ENCODE measurements at regions not wholly inside any gene's neighbourhood (a gene's known extent, or its start where the extent isn't known, plus 50 kb on each side); places are given as distances from the start of the nearest gene placed in this dataset.
"Not testable (repeated sequence)": the region's sequence is repeated elsewhere in the genome, so short reads cannot be mapped to it uniquely, and the experiment has no call there.

- no peak for DNase-seq
Measured at GRCh38 chr3:5767304-5767703, 579.8 kb downstream of the EDEM1 start.

GRCh38 chr3:5768281-5768945 lies 580.9 kb downstream of the EDEM1 start:
- no peak for DNase-seq

- DNase-seq: no peak
Measured at GRCh38 chr3:5769825-5770224, 582.3 kb downstream of the EDEM1 start.

- DNase-seq: no peak
Measured at GRCh38 chr3:5774337-5774736, 586.8 kb downstream of the EDEM1 start.

GRCh38 chr3:5775100-5775499 lies 587.6 kb downstream of the EDEM1 start:
- DNase-seq: not testable (repeated sequence)

GRCh38 chr3:5784690-5785089 lies 597.2 kb downstream of the EDEM1 start:
- DNase-seq: no peak

- no peak for DNase-seq
Measured at GRCh38 chr3:5787861-5788488, 600.5 kb downstream of the EDEM1 start.

GRCh38 chr3:5788496-5788895 lies 601.0 kb downstream of the EDEM1 start:
- no peak for DNase-seq

- DNase-seq: no peak
Measured at GRCh38 chr3:5791558-5791957, 604.1 kb downstream of the EDEM1 start.

- DNase-seq: no peak
Measured at GRCh38 chr3:5796541-5796940, 609.0 kb downstream of the EDEM1 start.

- no peak for DNase-seq
Measured at GRCh38 chr3:5798809-5799208, 611.3 kb downstream of the EDEM1 start.

- DNase-seq: no peak
Measured at GRCh38 chr3:5799398-5799797, 611.9 kb downstream of the EDEM1 start.

- no peak for DNase-seq
Measured at GRCh38 chr3:5800965-5801364, 613.5 kb downstream of the EDEM1 start.

GRCh38 chr3:5806192-5806591 lies 618.7 kb downstream of the EDEM1 start:
- DNase-seq: no peak

- no peak for DNase-seq
Measured at GRCh38 chr3:5809586-5810246, 622.2 kb downstream of the EDEM1 start.

- no peak for DNase-seq
Measured at GRCh38 chr3:5811016-5811415, 623.5 kb downstream of the EDEM1 start.

GRCh38 chr3:5813521-5813920 lies 626.0 kb downstream of the EDEM1 start:
- DNase-seq: no peak

- no peak for DNase-seq
Measured at GRCh38 chr3:5822843-5823242, 635.3 kb downstream of the EDEM1 start.

GRCh38 chr3:5826467-5826866 lies 639.0 kb downstream of the EDEM1 start:
- DNase-seq: no peak

- DNase-seq: no peak
Measured at GRCh38 chr3:5828251-5828650, 640.7 kb downstream of the EDEM1 start.

- DNase-seq: no peak
Measured at GRCh38 chr3:5840056-5840455, 652.5 kb downstream of the EDEM1 start.

- no peak for DNase-seq
Measured at GRCh38 chr3:5841599-5841998, 654.1 kb downstream of the EDEM1 start.

- no peak for DNase-seq
Measured at GRCh38 chr3:5846261-5846660, 658.8 kb downstream of the EDEM1 start.

- no peak for DNase-seq
Measured at GRCh38 chr3:5861151-5861550, 673.6 kb downstream of the EDEM1 start.

All from activated CD4-positive, alpha-beta T cell treated with anti-CD3 and anti-CD28 coated beads for 48 hours (primary cell).